A549 (cell line): ENCODE measurements at regions not wholly inside any gene's neighbourhood (a gene's known extent, or its start where the extent isn't known, plus 50 kb on each side); places are given as distances from the start of the nearest gene placed in this dataset.
A peak's percentile ranks its signal among the peaks of the same experiment; 100 is the strongest.

ENCODE experiments used
- ATAC-seq, 2 experiments: fragments of 200-7000 bp in 1 of 2; fragments of >200 bp in 1 of 2; cut with Nextera tagmentation in 1 of 2; cut with Tn5 transposase in 1 of 2; 3 replicates each; pipeline versions ENCODE4 v1.8.0 to v1.9.1; 2018 to 2020; ENCODE audit warnings: mild to moderate bottlenecking in 1 of 2, moderate library complexity in 1 of 2
- CTCF ChIA-PET: fragments of 300-600 bp; sonication (Branson Sonifier 250); formaldehyde crosslinking; extraction: SDS; loops from one replicate; lab custom pipeline; 2021; ENCODE audit warnings: antibody characterized with exemption, inconsistent platforms; lab: Yijun Ruan, JAX
- POLR2A ChIA-PET: fragments of 350-600 bp; formaldehyde crosslinking; extraction: SDS; loops from one replicate; lab custom pipeline; 2021; ENCODE audit warnings: antibody characterized with exemption, inconsistent platforms; lab: Yijun Ruan, JAX
- DNase-seq, 2 experiments: peaks; one replicate each; pipeline versions ENCODE4 v3.0.0 to v3.0.0-alpha.2; 2011 to 2016; ENCODE audit warnings: low read depth in 1 of 2, low spot score in 1 of 2
- FAIRE-seq: peaks from 2 replicates; lab custom pipeline; 2011; peaks lifted over from hg19 to GRCh38; lab: Jason Lieb, UNC
- H3K27ac ChIP-seq, 2 experiments: fragments of >200 bp; sonication (Bioruptor Twin); formaldehyde crosslinking; 3 replicates each; pipeline ENCODE4 v1.5.1; 2016 to 2017
- H3K4me1 ChIP-seq: fragments of >200 bp; sonication (Bioruptor Twin); formaldehyde crosslinking; 3 replicates; pipeline ENCODE4 v1.6.1; 2016
- H3K4me2 ChIP-seq: fragments of >200 bp; sonication (Bioruptor Twin); formaldehyde crosslinking; 3 replicates; pipeline ENCODE4 v1.6.1; 2016
- H3K4me3 ChIP-seq: fragments of >200 bp; sonication (Bioruptor Twin); formaldehyde crosslinking; 3 replicates; pipeline ENCODE4 v1.5.1; 2016
- H3K9me3 ChIP-seq: fragments of >200 bp; sonication (Bioruptor Twin); formaldehyde crosslinking; 3 replicates; pipeline ENCODE4 v1.6.1; 2016
- CBX8 ChIP-seq: fragments of 200-600 bp; sonication (generic); IDR thresholded peaks from 2 replicates; pipeline ENCODE4 v1.6.1; 2016
- EHMT2 ChIP-seq: fragments of 200-600 bp; sonication (generic); IDR thresholded peaks from 2 replicates; pipeline ENCODE4 v1.6.1; 2016; ENCODE audit warnings: antibody characterized with exemption, low read depth, mild to moderate bottlenecking, moderate library complexity
- FOSB ChIP-seq: fragments of 250-450 bp; sonication (Bioruptor Pico); IDR thresholded peaks from 2 replicates; pipeline ENCODE4 v1.5.0; 2020; ENCODE audit warnings: mild to moderate bottlenecking, moderate library complexity
- FOSL2 ChIP-seq, 2 experiments: fragments of 450-650 bp in 1 of 2; fragments of >200 bp in 1 of 2; sonication (Bioruptor Twin) in 1 of 2; formaldehyde crosslinking; IDR thresholded peaks; 2 replicates each; pipeline versions ENCODE4 v1.5.0 to v1.6.1; 2016 to 2020; ENCODE audit warnings: mild to moderate bottlenecking in 1 of 2, moderate library complexity in 1 of 2
- FOXS1 ChIP-seq: fragments of 250-450 bp; sonication (Bioruptor Pico); IDR thresholded peaks from 2 replicates; pipeline ENCODE4 v1.5.0; 2020; ENCODE audit warnings: mild to moderate bottlenecking, moderate library complexity
- HDAC2 ChIP-seq: fragments of 200-600 bp; sonication (generic); IDR thresholded peaks from 2 replicates; pipeline ENCODE4 v1.6.1; 2016
- HEYL ChIP-seq: fragments of 250-450 bp; sonication (Bioruptor Pico); IDR thresholded peaks from 2 replicates; pipeline ENCODE4 v1.8.0; 2021; ENCODE audit warnings: mild to moderate bottlenecking, moderate library complexity
- HOXA7 ChIP-seq: fragments of 250-450 bp; sonication (Bioruptor Pico); IDR thresholded peaks from 2 replicates; pipeline ENCODE4 v1.5.0; 2020; ENCODE audit warnings: mild to moderate bottlenecking, moderate library complexity
- JUNB ChIP-seq: fragments of >200 bp; sonication (Bioruptor Twin); formaldehyde crosslinking; IDR thresholded peaks from 2 replicates; pipeline ENCODE4 v1.6.1; 2016
- MAFK ChIP-seq: fragments of 450-650 bp; IDR thresholded peaks from 2 replicates; pipeline ENCODE4 v1.6.1; 2014; ENCODE audit not compliant: partially characterized antibody
- MAZ ChIP-seq: fragments of 150-350 bp; IDR thresholded peaks from 2 replicates; pipeline ENCODE4 v1.6.1; 2014; ENCODE audit warnings: antibody characterized with exemption, low read depth, low read length, borderline replicate concordance
- NPAS2 ChIP-seq: fragments of 250-450 bp; sonication (Bioruptor Pico); IDR thresholded peaks from 2 replicates; pipeline ENCODE4 v1.8.0; 2022; ENCODE audit warnings: mild to moderate bottlenecking, moderate library complexity, borderline replicate concordance
- RCOR1 ChIP-seq: fragments of 150-350 bp; IDR thresholded peaks from 2 replicates; pipeline ENCODE4 v1.6.1; 2014; ENCODE audit warnings: antibody characterized with exemption, low read length, low read depth
- SREBF2 ChIP-seq: fragments of 450-650 bp; IDR thresholded peaks from 2 replicates; pipeline ENCODE4 v1.6.1; 2014; ENCODE audit warnings: mild to moderate bottlenecking, moderate library complexity
- ZNF302 ChIP-seq: fragments of 250-450 bp; sonication (Bioruptor Pico); IDR thresholded peaks from 2 replicates; pipeline ENCODE4 v1.9.0; 2021; ENCODE audit warnings: inconsistent platforms, mild to moderate bottlenecking, moderate library complexity
- ZSCAN20 ChIP-seq: fragments of 250-450 bp; sonication (Bioruptor Pico); IDR thresholded peaks from 2 replicates; pipeline ENCODE4 v1.8.0; 2022; ENCODE audit warnings: mild to moderate bottlenecking, moderate library complexity
- WGBS: methylation state at CpG from one replicate; pipeline ENCODE4 v1.1.6; 2017; ENCODE audit errors: missing lambda C conversion rate; 5-methylcytosine and 5-hydroxymethylcytosine counted together
- TF ChIP-seq, protein P1 (sequence below): fragments of 250-450 bp; sonication (Bioruptor Pico); IDR thresholded peaks from 2 replicates; pipeline ENCODE4 v1.5.0; 2020; ENCODE audit warnings: low read depth, mild to moderate bottlenecking, moderate library complexity
- TF ChIP-seq, protein P2 (sequence below): fragments of 450-650 bp; IDR thresholded peaks from 2 replicates; pipeline ENCODE4 v1.6.1; 2014; ENCODE audit warnings: antibody characterized with exemption
- TF ChIP-seq, protein P3 (sequence below): fragments of 150-350 bp; IDR thresholded peaks from 2 replicates; pipeline ENCODE4 v1.6.1; 2014; ENCODE audit warnings: low read depth, mild to moderate bottlenecking, low read length
- TF ChIP-seq, protein P4 (sequence below): IDR thresholded peaks from 2 replicates; pipeline ENCODE4 v1.6.1; 2012; ENCODE audit warnings: low read depth, borderline replicate concordance
- TF ChIP-seq, protein P5 (sequence below): IDR thresholded peaks from 2 replicates; pipeline ENCODE4 v1.6.1; 2012

DNA sequence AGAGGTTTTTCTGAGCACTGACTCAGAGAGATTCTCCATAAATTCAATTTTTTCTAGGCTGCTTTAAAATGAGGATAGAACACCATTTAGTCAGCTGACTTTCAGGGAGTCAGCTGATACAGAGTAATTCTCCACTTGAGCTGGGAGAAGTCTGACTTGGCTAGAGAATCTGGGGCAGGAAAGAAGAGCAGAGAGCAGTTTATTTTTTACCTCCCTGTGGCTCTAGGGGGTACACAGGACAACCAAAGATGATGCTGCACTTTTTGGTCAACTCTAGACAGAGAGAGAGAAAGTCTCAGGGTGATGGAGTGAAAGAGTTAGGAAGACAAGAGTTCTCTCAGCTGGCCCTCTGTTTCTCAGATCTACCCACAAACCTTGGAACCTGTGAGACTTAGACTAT lies 67.3 kb upstream of the EED start:
- POLR2A ChIA-PET, result no interaction called here
- TF ChIP-seq, protein P1, sequence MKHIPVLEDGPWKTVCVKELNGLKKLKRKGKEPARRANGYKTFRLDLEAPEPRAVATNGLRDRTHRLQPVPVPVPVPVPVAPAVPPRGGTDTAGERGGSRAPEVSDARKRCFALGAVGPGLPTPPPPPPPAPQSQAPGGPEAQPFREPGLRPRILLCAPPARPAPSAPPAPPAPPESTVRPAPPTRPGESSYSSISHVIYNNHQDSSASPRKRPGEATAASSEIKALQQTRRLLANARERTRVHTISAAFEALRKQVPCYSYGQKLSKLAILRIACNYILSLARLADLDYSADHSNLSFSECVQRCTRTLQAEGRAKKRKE (CRISPR knock-in tag), result no peak
- TF ChIP-seq, protein P2, sequence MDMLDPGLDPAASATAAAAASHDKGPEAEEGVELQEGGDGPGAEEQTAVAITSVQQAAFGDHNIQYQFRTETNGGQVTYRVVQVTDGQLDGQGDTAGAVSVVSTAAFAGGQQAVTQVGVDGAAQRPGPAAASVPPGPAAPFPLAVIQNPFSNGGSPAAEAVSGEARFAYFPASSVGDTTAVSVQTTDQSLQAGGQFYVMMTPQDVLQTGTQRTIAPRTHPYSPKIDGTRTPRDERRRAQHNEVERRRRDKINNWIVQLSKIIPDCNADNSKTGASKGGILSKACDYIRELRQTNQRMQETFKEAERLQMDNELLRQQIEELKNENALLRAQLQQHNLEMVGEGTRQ, result peak; percentile 66
- TF ChIP-seq NPAS2 (CRISPR knock-in tag) (no peak), FOSB (CRISPR knock-in tag) (no peak)
- TF ChIP-seq, all 56 proteins: peak for 1
- ATAC-seq, result peak in 1 of 2 experiments; percentile 9; a peak in 2 of 6 replicates

DNA sequence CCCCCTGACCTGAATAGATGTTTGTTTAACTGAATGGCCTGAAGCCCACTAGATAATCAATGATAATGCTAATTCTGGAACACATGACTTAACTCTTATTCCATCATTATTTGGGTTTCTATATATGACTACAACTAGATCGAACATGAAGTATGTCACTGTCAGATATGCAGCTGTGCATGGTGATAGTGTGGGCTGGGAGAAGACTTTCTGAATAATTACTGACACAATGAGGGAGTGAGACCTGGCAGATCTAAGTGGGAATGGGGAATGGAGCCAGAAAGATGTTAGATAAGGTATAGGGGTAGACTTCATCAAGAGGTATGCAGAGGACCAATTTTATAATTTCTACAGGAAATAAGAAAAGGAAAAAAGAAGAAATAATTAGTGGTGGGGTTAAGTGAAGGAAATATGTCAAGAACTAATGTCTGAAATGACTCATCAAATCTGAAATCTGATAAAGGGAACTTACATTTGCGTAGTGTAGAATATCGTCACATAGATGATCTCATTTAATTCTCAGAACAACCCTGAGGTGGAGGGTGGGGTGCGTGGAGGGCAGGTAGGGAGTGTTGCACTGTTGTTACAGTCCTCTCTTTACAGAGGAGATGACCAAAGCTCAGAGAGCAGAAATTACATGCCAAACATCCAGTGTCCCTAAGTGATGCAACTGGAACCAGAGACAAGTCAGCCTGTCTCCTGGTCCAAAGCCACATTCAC lies 68.2 kb upstream of the EED start:
- no peaks in the 10 kb centered on the region for H3K9me3 ChIP-seq
- FAIRE-seq, result no peak

More for the DNA sequence above, 67.3 kb upstream of the EED start:
- Histone ChIP-seq H3K4me1 (peaks cover 37% of the 10 kb centered on the region), H3K27ac (peak overlapping the region; percentile 34 to 86; a peak in 5 of 6 replicates), H3K4me2 (no peak overlapping the region), H3K4me3 (no peak overlapping the region), H3K9me3 (no peaks in the 10 kb centered on the region)
- FAIRE-seq (no peak), DNase-seq (no peak)
- CTCF ChIA-PET, result interaction anchor here (1.3 to 2.0 kb wide), 4 partner anchors 12 to 21 kb away, joined by 3 to 11 read pairs (median 4); no protein-coding TSS in a partner anchor

DNA sequence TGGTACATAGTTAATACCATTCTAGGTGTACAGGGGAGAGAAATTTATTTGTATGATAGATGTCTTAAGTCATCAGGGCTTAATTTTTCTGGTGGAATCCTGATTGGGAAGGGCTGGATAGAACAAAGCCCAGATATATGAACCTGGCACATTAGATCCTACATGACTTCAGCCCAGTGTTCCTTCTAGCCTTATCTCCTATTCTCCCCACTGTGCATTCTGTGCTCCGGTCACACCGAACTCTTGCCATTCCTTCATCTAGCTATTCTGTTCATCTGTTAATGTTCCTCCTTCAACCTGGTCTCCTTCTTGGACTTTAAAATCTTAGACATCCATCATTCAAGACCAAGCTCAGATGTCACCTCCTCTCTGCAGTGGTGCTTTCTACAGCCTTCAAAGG lies 68.9 kb upstream of the EED start:
- CTCF ChIA-PET, result interaction anchor here (0.9 kb wide), 1 partner anchor 18 kb away, joined by 3 read pairs; no protein-coding TSS in a partner anchor

More for the DNA sequence above, 68.2 kb upstream of the EED start:
- 58% methylated on average over 4 of the region's 4 CpGs for WGBS
- H3K4me1 ChIP-seq, result peaks cover 37% of the 10 kb centered on the region
- H3K27ac ChIP-seq, result peak overlapping the region; percentile 34 to 86; a peak in 4 of 6 replicates
- ATAC-seq (no peak), DNase-seq (no peak)
- peak overlapping the region; percentile 13; the same call in 1 of the 3 replicates for H3K4me2 ChIP-seq
- TF ChIP-seq HOXA7 (CRISPR knock-in tag) (no peak), FOSL2 (IDR thresholded peaks at IDR 0.05) (no peak), FOSL2 (CRISPR knock-in tag; IDR thresholded peaks at IDR 0.05) (peak; percentile 52), MAFK (peak; percentile 23)
- ChIA-PET CTCF (interaction anchor here (1.4 to 2.0 kb wide), 3 partner anchors 13 to 20 kb away, joined by 3 to 11 read pairs (median 5); no protein-coding TSS in a partner anchor), POLR2A (no interaction called here)
- H3K4me3 ChIP-seq, result no peak overlapping the region

DNA sequence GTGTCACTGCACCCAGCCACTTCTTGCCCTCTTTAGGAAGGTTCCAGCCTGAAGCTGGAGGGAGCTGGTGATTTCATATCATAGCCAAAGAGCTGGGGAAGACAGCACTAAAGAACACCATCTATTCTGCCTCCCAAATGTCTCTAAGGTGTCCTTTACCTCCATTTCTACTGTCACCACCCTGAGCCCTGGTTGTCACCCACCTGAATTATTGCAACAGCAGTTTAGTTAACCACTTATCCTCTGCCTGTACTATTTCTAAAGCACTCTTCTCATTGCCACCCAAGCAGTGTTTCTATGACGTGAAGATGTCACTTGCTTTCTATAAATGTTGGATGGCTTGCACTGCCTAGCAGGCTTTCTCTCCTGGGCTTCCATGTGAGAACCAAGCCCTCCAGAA lies 69.4 kb upstream of the EED start:
- FAIRE-seq, result no peak
- POLR2A ChIA-PET, result no interaction called here
- H3K4me1 ChIP-seq, result peaks cover 37% of the 10 kb centered on the region
- H3K27ac ChIP-seq, result peak overlapping the region; percentile 10 to 86; a peak in 3 of 6 replicates
- no peak for DNase-seq
- H3K9me3 ChIP-seq, result no peaks in the 10 kb centered on the region
- no peak overlapping the region for H3K4me3 ChIP-seq
- CTCF ChIA-PET, result interaction anchor here (0.9 to 1.0 kb wide), 2 partner anchors 18 to 43 kb away, joined by 3 read pairs; no protein-coding TSS in a partner anchor
- ATAC-seq, result no peak
- no peak overlapping the region for H3K4me2 ChIP-seq
- TF ChIP-seq RCOR1 (no peak), HEYL (no peak), FOSB (CRISPR knock-in tag) (no peak), JUNB (no peak), HDAC2 (no peak), MAFK (no peak), ZNF302 (CRISPR knock-in tag) (no peak), MAZ (no peak), CBX8 (no peak), FOXS1 (no peak), SREBF2 (no peak), ZSCAN20 (CRISPR knock-in tag) (no peak)
- TF ChIP-seq, protein P1 (CRISPR knock-in tag), result no peak
- TF ChIP-seq, protein P3, sequence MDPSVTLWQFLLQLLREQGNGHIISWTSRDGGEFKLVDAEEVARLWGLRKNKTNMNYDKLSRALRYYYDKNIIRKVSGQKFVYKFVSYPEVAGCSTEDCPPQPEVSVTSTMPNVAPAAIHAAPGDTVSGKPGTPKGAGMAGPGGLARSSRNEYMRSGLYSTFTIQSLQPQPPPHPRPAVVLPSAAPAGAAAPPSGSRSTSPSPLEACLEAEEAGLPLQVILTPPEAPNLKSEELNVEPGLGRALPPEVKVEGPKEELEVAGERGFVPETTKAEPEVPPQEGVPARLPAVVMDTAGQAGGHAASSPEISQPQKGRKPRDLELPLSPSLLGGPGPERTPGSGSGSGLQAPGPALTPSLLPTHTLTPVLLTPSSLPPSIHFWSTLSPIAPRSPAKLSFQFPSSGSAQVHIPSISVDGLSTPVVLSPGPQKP, result no peak
- TF ChIP-seq, protein P4, sequence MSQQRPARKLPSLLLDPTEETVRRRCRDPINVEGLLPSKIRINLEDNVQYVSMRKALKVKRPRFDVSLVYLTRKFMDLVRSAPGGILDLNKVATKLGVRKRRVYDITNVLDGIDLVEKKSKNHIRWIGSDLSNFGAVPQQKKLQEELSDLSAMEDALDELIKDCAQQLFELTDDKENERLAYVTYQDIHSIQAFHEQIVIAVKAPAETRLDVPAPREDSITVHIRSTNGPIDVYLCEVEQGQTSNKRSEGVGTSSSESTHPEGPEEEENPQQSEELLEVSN, result no peak
- TF ChIP-seq, protein P2, result no peak
- TF ChIP-seq, protein P5, sequence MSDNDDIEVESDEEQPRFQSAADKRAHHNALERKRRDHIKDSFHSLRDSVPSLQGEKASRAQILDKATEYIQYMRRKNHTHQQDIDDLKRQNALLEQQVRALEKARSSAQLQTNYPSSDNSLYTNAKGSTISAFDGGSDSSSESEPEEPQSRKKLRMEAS, result no peak
- WGBS, result 100% methylated on average over 1 of the region's 1 CpG

More for the DNA sequence above, 68.9 kb upstream of the EED start:
- H3K27ac ChIP-seq, result peak overlapping the region; percentile 10 to 86; a peak in 3 of 6 replicates
- DNase-seq (no peak), FAIRE-seq (no peak), ATAC-seq (no peak)
- H3K4me2 ChIP-seq, result no peak overlapping the region
- no peak overlapping the region for H3K4me3 ChIP-seq
- no peaks in the 10 kb centered on the region for H3K9me3 ChIP-seq
- POLR2A ChIA-PET, result no interaction called here
- WGBS, result 93% methylated on average over 2 of the region's 2 CpGs
- no peak for TF ChIP-seq EHMT2
- H3K4me1 ChIP-seq, result peaks cover 37% of the 10 kb centered on the region
